Large intestine (tissue), 3 donors: ENCODE measurements at regions not wholly inside any gene's neighbourhood (a gene's known extent, or its start where the extent isn't known, plus 50 kb on each side); places are given as distances from the start of the nearest gene placed in this dataset.

Experiments used
- DNase-seq, 2 donors: peaks; one replicate each; pipeline versions ENCODE4 v3.0.0 to v3.0.0-alpha.2; 2013
- H3K27ac ChIP-seq: one replicate; pipeline ENCODE4 v1.5.1; 2013; ENCODE audit warnings: low read length
- H3K27me3 ChIP-seq: 2 replicates; pipeline ENCODE4 v1.6.1; 2013; ENCODE audit warnings: low read length; ENCODE audit not compliant: control insufficient read depth, insufficient read depth
- H3K36me3 ChIP-seq: 2 replicates; pipeline ENCODE4 v1.6.1; 2013; ENCODE audit warnings: low read length; ENCODE audit not compliant: control insufficient read depth, insufficient read depth
- H3K4me1 ChIP-seq: one replicate; pipeline ENCODE4 v1.6.1; 2013; ENCODE audit warnings: low read length; ENCODE audit not compliant: control insufficient read depth, insufficient read depth
- H3K4me3 ChIP-seq: one replicate; pipeline ENCODE4 v1.5.1; 2013; ENCODE audit warnings: low read length
- H3K9me3 ChIP-seq: one replicate; pipeline ENCODE4 v1.6.1; 2013; ENCODE audit warnings: mild to moderate bottlenecking, low read depth, low read length, moderate library complexity; ENCODE audit not compliant: control insufficient read depth
- WGBS: methylation state at CpG from one replicate; pipeline ENCODE4 v1.1.5; 2013; ENCODE audit warnings: low lambda C conversion rate; ENCODE audit not compliant: insufficient coverage; 5-methylcytosine and 5-hydroxymethylcytosine counted together

DNA sequence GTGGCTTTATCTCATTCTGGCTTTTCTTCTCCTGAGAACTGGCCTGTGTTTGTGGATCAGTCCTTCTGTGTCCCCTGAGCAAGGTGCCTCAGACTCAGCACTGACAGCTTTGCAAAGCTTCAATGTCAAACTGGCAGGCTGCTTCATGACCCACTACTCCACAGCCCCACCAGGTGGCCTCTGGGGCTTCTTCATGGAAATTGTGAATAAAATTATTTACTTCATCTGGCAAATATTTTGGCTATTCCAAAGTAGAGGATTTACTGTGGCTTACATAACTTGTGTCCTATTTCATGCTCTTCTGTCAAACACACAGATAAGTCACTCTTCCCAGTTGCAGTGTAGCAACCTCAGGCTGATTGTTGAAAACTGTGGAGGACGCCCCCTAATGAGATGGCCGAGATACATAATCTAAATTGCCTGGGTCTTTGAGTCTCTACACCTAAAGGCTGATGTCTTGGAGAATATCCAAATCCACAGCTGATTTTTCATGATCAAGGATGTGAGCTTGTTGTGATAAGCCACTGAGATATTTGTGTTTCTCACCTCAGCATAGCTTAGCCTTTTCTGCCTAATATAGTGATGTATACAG is 721.9 kb upstream of the SLC10A2 start:
- no peaks in the 10 kb centered on the region for H3K4me1 ChIP-seq
- no CpG with 5 or more reads among the region's 2 CpGs for WGBS
- no peak overlapping the region for H3K27ac ChIP-seq
- no peaks in the 10 kb centered on the region for H3K36me3 ChIP-seq
- DNase-seq, result no peak
- no peaks in the 10 kb centered on the region for H3K27me3 ChIP-seq
- H3K4me3 ChIP-seq, result no peak overlapping the region
- H3K9me3 ChIP-seq, result no peaks in the 10 kb centered on the region

DNA sequence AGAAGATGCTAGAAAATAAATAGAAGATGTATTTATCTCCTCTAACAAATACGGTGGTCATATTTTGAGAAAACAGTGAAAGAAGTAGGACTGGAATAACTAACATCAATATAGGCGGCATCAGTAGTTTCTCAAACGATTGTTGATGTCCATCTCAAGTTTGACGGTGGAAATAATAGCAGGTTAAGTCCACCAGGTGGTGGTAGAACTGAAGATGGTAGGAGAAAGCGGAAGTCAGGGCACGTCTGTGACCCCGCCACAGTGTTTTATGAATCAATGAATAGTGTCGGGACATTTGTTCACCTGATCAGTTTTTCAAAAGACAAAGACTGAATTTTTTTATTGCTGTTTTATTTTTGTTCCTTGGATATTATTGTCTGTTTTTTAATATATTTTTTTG is 706.4 kb upstream of the SLC10A2 start:
- Histone ChIP-seq H3K4me3 (no peak overlapping the region), H3K9me3 (no peaks in the 10 kb centered on the region), H3K36me3 (no peaks in the 10 kb centered on the region), H3K27ac (no peak overlapping the region), H3K27me3 (no peaks in the 10 kb centered on the region), H3K4me1 (no peaks in the 10 kb centered on the region)
- WGBS, result 79% methylated on average over 6 of the region's 8 CpGs
- no peak for DNase-seq

DNA sequence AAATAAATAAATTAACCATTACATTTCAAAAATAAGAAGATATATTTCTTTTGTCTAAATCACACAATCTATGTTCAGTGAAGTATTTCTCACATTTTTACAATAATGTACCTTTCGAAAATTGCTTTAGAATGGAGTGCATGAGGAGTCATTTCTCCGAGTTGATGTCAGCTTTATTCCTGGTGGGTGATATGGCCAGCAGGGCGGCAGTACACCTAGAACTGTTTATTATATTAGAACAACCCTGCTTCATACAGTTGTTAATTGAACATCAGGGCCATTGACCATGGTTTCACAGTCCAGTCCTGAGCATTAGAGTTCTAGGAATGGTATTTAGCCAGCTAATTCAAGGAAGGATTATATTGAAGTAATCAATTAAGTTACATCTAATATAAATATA is 696.3 kb upstream of the SLC10A2 start:
- no peaks in the 10 kb centered on the region for H3K4me1 ChIP-seq
- H3K36me3 ChIP-seq, result no peaks in the 10 kb centered on the region
- no peak for DNase-seq
- no peaks in the 10 kb centered on the region for H3K27me3 ChIP-seq
- no peak overlapping the region for H3K27ac ChIP-seq
- H3K4me3 ChIP-seq, result no peak overlapping the region
- no peaks in the 10 kb centered on the region for H3K9me3 ChIP-seq
- 100% methylated on average over 1 of the region's 3 CpGs for WGBS

DNA sequence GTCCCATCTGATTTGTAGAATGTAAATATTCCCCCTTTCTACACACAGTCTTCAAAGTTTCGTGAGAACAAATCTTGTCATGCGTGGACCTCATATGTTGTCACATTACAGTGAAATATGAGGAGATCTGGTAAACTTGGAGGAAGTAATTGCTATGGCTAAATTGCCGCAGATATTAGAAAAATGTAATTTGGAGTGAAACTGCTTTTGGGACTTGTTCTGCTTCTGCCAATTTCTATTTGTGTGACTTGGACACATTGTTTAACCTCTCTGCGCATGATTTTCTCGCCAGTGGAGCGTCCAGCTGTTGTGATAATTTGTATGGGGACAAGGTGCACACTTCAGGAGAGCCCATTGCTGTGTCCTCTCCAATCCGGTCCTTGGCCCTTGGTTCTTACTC is 693.1 kb upstream of the SLC10A2 start:
- no peak overlapping the region for H3K27ac ChIP-seq
- no peaks in the 10 kb centered on the region for H3K9me3 ChIP-seq
- no peak overlapping the region for H3K4me3 ChIP-seq
- H3K27me3 ChIP-seq, result no peaks in the 10 kb centered on the region
- H3K36me3 ChIP-seq, result no peaks in the 10 kb centered on the region
- no peaks in the 10 kb centered on the region for H3K4me1 ChIP-seq
- WGBS, result no CpG with 5 or more reads among the region's 7 CpGs
- DNase-seq, result no peak

DNA sequence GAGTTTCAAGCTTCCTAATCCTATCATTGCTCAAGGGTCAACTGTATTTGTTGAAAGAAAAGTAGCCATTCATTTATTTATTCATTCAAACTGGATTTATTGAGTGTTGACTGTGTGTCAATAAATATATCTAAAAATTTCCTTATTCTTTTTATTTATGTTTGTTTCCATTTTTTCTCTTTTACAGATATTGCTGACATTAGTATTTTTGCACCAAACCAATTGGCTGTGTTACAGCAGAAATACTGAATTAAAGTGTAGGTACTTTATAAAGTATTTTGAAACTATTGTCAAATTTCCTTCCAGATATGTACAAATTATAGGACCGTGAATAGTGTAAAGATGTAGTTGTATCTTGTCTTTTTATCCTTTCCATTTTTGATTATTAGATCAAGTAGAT is 692.0 kb upstream of the SLC10A2 start:
- no peaks in the 10 kb centered on the region for H3K36me3 ChIP-seq
- no peaks in the 10 kb centered on the region for H3K4me1 ChIP-seq
- H3K27ac ChIP-seq, result no peak overlapping the region
- H3K9me3 ChIP-seq, result no peaks in the 10 kb centered on the region
- 100% methylated on average over 1 of the region's 1 CpG for WGBS
- no peaks in the 10 kb centered on the region for H3K27me3 ChIP-seq
- no peak for DNase-seq
- H3K4me3 ChIP-seq, result no peak overlapping the region

DNA sequence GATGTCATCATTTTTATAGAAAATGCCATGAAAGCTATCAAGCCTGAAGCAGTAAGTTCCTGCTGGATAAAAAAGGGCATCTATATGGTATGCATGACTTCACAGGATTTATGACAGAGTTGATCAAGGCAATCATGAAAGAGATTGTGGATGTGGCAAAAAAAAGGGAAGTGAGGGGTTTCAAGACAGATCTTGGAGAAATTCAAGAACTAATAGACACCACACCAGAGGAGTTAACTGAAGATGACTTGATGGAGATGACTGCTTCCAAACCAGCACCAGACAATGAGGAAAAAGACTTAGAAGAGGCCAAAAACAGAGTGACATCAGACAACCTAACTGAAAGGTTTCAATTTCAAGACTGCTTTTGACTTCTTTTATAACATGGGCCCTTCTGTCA is 691.1 kb upstream of the SLC10A2 start:
- no peak overlapping the region for H3K27ac ChIP-seq

DNA sequence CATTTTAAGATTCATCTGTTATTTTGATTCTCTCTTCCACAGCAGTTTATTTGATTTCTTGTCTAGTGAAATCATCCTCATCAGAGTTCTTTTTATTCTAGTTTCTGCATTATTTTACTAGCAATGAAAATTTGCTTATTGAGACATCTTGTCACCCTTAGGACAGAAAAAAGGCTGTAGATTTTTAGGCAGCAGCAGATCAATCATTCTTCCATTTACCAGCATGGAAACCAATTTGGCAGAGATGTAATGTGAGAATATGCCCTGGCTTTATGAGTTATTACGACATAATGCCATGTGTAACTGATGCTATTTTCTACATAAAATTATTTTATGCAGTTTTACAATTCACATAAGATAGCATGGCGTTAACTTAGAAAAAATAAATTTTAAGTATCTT is 688.6 kb upstream of the SLC10A2 start:
- Histone ChIP-seq H3K4me1 (no peaks in the 10 kb centered on the region), H3K4me3 (no peak overlapping the region), H3K27me3 (no peaks in the 10 kb centered on the region), H3K36me3 (no peaks in the 10 kb centered on the region), H3K9me3 (no peaks in the 10 kb centered on the region), H3K27ac (no peak overlapping the region)
- WGBS, result 88% methylated on average over 1 of the region's 2 CpGs
- no peak for DNase-seq

More for the DNA sequence above, 691.1 kb upstream of the SLC10A2 start:
- no peaks in the 10 kb centered on the region for H3K27me3 ChIP-seq
- H3K9me3 ChIP-seq, result no peaks in the 10 kb centered on the region
- H3K4me3 ChIP-seq, result no peak overlapping the region
- DNase-seq, result no peak
- H3K36me3 ChIP-seq, result no peaks in the 10 kb centered on the region
- H3K4me1 ChIP-seq, result no peaks in the 10 kb centered on the region

DNA sequence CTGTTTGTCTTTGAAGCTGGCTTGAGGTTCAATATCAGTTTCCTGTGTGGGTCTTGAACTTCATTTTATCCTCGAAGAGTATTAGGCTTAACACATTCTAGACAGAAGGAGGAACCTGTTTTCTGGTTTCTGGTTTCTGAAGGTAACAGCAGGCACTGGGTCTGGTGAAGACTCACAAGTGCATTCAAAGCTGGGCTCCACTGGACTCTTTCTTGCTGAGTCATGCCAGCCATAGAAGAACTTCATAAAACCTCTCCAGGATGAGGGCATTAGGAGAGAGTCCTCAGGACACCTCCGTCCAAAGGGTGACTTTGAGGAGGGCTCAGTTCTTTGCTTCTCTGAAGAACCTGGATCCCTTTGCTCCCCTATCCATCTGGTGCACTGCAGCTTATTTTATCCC is 668.6 kb upstream of the SLC10A2 start:
- H3K4me3 ChIP-seq, result no peak overlapping the region
- H3K27ac ChIP-seq, result no peak overlapping the region
- no peak for DNase-seq
- H3K36me3 ChIP-seq, result no peaks in the 10 kb centered on the region
- no peaks in the 10 kb centered on the region for H3K9me3 ChIP-seq
- H3K27me3 ChIP-seq, result no peaks in the 10 kb centered on the region
- no CpG with 5 or more reads among the region's 2 CpGs for WGBS
- H3K4me1 ChIP-seq, result no peaks in the 10 kb centered on the region

DNA sequence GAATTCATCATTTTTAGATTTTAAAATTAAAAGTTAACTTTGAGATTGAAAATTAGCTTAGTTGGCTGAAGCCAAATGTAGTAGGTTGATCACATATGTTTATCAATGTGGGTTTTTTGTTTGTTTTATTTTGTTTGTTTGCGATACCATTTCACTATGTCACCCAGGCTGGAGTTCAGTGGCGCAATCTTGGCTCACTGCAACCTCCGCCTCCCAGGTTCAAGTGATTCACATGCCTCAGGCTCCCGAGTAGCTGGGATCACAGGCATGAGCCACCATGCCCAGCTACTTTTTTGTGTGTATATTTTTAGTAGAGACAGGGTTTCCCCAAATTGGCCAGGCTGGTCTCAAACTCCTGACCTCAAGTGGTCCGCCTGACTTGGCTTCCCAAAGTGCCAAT is 665.7 kb upstream of the SLC10A2 start:
- no peaks in the 10 kb centered on the region for H3K27me3 ChIP-seq
- no peaks in the 10 kb centered on the region for H3K4me1 ChIP-seq
- H3K36me3 ChIP-seq, result no peaks in the 10 kb centered on the region
- DNase-seq, result no peak
- no peak overlapping the region for H3K4me3 ChIP-seq
- no peak overlapping the region for H3K27ac ChIP-seq
- no CpG with 5 or more reads among the region's 5 CpGs for WGBS
- no peaks in the 10 kb centered on the region for H3K9me3 ChIP-seq

DNA sequence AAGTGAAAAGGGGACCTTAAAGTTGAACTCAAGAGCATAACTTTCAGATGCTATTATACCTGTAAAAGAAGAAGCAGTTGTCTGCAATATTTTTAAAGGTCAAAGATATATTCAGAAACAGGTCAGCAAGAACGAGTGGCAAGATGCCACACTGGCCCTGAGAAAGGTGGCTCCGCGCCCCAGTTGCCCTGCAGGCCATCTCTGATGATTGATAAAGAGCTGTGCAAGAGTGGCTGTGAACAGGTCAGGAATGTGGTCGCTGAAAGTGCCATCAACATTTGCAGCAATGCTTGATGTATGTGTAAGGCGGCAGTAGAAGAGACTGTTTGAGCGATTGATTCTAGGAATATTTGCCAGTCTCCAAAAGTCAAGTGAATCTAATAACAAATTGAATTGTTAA is 664.2 kb upstream of the SLC10A2 start:
- Histone ChIP-seq H3K27me3 (no peaks in the 10 kb centered on the region), H3K27ac (no peak overlapping the region), H3K36me3 (no peaks in the 10 kb centered on the region), H3K9me3 (no peaks in the 10 kb centered on the region), H3K4me3 (no peak overlapping the region), H3K4me1 (no peaks in the 10 kb centered on the region)
- no peak for DNase-seq
- no CpG with 5 or more reads among the region's 6 CpGs for WGBS

DNA sequence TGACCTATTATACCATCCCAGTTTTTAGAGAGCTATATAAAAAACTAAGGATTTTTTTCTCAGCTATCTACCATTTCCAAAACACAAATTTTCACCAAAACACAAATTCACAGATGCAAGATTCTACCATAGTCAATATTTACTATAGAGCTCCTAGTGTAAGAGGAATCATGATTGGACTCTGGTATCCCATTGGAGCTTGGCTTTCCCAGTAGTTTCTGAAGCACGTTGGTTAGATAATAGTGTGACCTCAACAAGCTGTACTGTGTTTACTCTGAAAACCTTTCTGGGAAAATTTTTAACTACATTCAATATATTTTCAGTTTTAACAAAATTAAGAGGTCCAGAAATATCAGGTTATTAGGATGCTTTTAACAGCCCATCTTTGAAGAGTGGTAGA is 660.6 kb upstream of the SLC10A2 start:
- H3K36me3 ChIP-seq, result no peaks in the 10 kb centered on the region
- H3K9me3 ChIP-seq, result no peaks in the 10 kb centered on the region
- no peak for DNase-seq
- H3K27me3 ChIP-seq, result no peaks in the 10 kb centered on the region
- H3K4me1 ChIP-seq, result no peaks in the 10 kb centered on the region
- 33% methylated on average over 1 of the region's 1 CpG for WGBS
- H3K4me3 ChIP-seq, result no peak overlapping the region
- H3K27ac ChIP-seq, result no peak overlapping the region
